HK-2 (cell line): ENCODE measurements at regions not wholly inside any gene's neighbourhood (a gene's known extent, or its start where the extent isn't known, plus 50 kb on each side); places are given as distances from the start of the nearest gene placed in this dataset.

Source experiments
- DNase-seq: peaks from one replicate; pipeline ENCODE4 v3.0.0-alpha.2; 2018; ENCODE audit not compliant: unreplicated experiment

- no peak for DNase-seq
These were observed 205.1 kb upstream of the TLL1 start for GRCh38 chr4:165667969-165668368.

- no peak for DNase-seq
These were observed 204.3 kb upstream of the TLL1 start for GRCh38 chr4:165668694-165669093.

- DNase-seq, result no peak
These were observed 196.0 kb upstream of the TLL1 start for GRCh38 chr4:165677081-165677480.

GRCh38 chr4:165678236-165678935 is 194.7 kb upstream of the TLL1 start:
- no peak for DNase-seq

- no peak for DNase-seq
These were observed 194.1 kb upstream of the TLL1 start for GRCh38 chr4:165678936-165679325.

- DNase-seq, result no peak
These were observed 192.2 kb upstream of the TLL1 start for GRCh38 chr4:165680821-165681220.

GRCh38 chr4:165682611-165683010 is 190.4 kb upstream of the TLL1 start:
- DNase-seq, result no peak

GRCh38 chr4:165684177-165684805 is 188.7 kb upstream of the TLL1 start:
- DNase-seq, result no peak

- no peak for DNase-seq
These were observed 186.3 kb upstream of the TLL1 start for GRCh38 chr4:165686756-165687155.

- no peak for DNase-seq
These were observed 183.9 kb upstream of the TLL1 start for GRCh38 chr4:165689159-165689558.

- DNase-seq, result no peak
These were observed 181.0 kb upstream of the TLL1 start for GRCh38 chr4:165692082-165692481.

- DNase-seq, result no peak
These were observed 174.8 kb upstream of the TLL1 start for GRCh38 chr4:165698272-165698671.

- DNase-seq, result no peak
These were observed 174.0 kb upstream of the TLL1 start for GRCh38 chr4:165699055-165699454.

- no peak for DNase-seq
These were observed 172.2 kb upstream of the TLL1 start for GRCh38 chr4:165700855-165701254.

- no peak for DNase-seq
These were observed 165.9 kb upstream of the TLL1 start for GRCh38 chr4:165707128-165707527.

- DNase-seq, result no peak
These were observed 163.5 kb upstream of the TLL1 start for GRCh38 chr4:165709516-165709915.

- no peak for DNase-seq
These were observed 163.0 kb upstream of the TLL1 start for GRCh38 chr4:165709973-165710526.

- DNase-seq, result no peak
These were observed 161.6 kb upstream of the TLL1 start for GRCh38 chr4:165711436-165711835.

- no peak for DNase-seq
These were observed 161.1 kb upstream of the TLL1 start for GRCh38 chr4:165711912-165712311.

- no peak for DNase-seq
These were observed 158.4 kb upstream of the TLL1 start for GRCh38 chr4:165714650-165715049.

- DNase-seq, result no peak
These were observed 157.8 kb upstream of the TLL1 start for GRCh38 chr4:165715211-165715610.

GRCh38 chr4:165715989-165716388 is 157.0 kb upstream of the TLL1 start:
- no peak for DNase-seq

GRCh38 chr4:165716472-165716871 is 156.6 kb upstream of the TLL1 start:
- DNase-seq, result no peak
